NCI-H146 treated with DMSO at 0.1 percent for 48 hours (cell line): ENCODE measurements at regions not wholly inside any gene's neighbourhood (a gene's known extent, or its start where the extent isn't known, plus 50 kb on each side); places are given as distances from the start of the nearest gene placed in this dataset.

Source experiments
- DNase-seq: peaks from one replicate; lab custom pipeline; 2025; ENCODE audit not compliant: unreplicated experiment; lab: John Stamatoyannopoulos, UW

DNA sequence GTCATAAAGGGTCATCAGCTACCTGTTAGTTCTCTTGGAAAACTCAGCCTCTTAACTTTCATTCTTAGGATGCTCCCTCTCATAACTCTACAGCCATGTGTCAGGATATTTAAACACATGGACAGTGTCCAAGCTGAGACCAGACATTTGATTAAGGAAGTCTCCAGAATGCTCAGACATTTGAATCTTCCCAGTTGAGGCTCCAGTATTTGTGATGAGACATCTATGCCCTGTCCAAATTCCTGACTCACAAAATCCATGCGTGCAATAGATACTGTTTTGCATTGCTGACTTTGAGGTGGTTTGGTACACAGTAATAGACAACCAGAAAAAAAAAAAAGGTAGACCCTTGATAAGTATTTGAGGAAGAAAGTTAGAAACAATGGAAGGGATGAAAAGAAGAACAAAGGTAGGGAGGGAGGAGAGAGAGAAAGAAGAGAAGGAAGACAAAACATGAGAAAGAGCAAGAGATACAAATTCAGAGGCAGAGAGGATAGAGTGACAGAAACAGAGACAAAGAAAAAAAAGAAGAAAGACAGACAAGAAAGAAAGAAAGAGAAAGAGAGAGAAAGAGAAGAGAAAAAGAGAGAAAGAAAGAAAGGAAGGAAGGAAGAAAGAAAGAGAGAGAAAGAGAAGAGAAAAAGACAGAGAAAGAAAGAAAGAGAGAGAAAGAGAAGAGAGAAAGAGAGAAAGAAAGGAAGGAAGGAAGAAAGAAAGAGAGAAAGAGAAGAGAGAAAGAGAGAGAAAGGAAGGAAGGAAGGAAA is 275.5 kb upstream of the PRMT6 start:
- DNase-seq, result no peak

DNA sequence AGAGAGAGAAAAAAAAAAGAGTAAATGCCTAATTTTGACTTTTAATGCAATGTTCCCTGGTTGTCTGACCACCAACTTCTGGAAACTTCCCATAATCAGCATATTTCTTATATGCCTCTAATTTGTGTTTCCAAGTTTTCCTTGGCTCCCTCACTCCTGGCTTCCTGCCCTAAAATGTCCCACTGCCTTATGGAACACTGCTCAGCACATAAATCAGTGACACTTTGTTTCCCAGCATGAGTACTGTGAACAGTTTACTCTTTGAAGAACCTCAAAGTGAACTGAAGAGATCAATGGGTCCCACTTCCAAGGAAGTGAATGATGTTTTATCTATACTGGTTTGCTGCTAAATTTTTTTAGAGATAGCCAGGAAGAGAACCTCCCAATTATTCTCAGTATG is 271.3 kb upstream of the PRMT6 start:
- DNase-seq, result no peak

DNA sequence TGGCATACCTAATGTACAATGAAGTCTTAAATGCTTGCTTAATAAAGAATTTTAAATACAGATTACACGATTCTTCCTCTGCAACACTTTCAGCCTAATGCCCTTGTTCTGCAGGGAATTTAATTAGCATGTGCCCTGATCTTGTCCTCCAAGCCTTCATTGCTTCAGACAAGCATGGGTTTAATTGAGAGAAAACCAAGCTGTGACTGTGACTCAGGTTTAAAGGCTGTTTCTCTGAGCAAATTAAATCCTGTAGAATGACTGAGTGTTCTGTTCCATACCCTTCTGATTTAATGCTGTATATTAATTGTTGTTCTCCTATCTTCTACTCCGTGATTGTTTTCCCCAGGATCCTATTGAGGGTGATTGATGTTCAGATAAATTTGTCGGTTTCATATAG is 269.0 kb upstream of the PRMT6 start:
- DNase-seq, result no peak

DNA sequence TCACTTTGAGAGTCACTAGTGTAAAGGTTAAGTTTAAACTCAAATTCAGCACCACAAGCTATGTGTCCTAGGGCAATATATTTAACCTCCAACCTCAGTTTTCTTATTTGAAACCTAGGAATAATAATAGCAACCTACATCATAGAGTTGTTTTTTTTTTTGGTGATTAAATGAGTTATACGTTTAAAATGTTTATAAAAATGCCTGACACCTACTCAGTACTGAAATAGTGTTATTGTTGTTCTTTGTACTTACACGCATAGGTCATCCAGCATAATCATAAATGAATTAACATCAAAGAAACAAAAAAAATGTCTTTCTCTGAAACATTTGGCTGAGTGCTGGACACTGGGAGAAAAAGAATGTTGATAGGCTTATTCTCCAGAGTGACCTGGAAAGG is 266.8 kb upstream of the PRMT6 start:
- DNase-seq, result no peak

DNA sequence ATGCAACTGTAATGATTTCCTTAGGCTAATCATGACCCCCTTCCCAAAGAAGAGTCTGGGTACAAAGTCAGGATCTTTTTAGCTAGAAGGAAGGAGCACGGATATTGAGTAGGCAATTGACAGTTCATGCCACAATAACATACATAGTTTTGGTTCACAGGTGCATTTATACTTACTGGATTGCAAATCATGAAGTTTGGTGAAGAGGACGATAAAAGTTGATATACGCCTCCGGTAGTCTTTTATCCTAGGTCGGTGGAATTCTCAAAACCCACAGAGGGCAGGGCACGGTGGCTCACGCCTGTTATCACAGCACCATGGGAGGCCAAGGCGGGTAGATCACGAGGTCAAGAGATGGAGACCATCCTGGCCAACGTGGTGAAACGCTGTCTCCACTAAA is 265.4 kb upstream of the PRMT6 start:
- no peak for DNase-seq

DNA sequence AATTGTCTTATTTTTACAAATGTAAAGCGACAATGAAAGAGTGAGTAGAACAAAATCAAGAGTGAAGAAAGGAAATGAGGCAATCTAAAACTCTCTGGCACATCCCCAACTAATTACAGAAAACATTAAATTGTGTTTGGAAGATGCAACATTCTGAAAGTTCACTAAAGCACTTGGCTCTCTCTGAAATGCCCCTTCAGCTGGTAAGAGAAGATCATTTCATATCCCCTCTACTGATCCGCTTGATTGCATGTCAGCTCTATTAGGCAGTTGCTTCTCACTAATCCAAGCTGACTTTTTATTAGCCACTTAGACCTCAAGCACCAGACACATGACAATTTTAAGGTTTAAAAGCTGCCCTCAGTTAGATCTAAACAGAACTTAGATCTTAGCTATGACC is 262.8 kb upstream of the PRMT6 start:
- no peak for DNase-seq

DNA sequence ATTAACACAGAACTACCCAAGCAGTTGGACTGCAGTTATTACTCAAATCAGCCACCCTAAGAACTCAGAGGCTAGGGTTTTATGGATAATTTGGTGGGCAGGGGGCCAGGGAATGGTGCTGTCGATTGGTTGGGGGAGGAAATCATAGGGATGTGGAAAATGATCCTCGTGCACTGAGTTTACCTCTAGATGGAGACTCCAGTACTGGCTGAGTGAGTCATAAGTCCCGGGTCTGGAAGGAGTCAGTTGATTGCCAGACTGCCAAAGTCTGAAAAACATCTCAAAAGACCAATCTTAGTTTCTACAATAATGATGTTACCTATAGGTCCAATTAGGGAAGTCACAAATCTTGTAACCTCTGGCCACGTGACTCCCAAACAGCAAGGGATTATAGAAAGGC is 257.5 kb upstream of the PRMT6 start:
- no peak for DNase-seq

DNA sequence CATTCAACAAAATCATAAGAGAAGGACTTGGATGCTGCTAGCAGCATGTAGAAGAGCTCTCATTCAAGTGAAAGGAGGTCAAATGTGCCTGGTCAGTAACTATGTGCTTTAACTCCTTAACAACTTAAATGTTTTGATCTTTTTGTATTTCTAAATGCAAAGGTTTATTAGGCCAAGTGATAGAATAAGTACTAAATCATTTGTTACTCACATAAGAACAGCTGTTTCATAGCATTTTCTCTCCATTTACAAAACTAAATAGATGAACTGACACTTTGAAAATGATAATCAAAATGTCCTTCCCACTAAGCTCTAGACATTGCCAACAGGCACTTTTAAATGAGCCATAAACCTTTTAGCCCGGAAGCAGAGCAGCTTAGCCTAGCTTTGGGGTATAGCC is 254.3 kb upstream of the PRMT6 start:
- no peak for DNase-seq

DNA sequence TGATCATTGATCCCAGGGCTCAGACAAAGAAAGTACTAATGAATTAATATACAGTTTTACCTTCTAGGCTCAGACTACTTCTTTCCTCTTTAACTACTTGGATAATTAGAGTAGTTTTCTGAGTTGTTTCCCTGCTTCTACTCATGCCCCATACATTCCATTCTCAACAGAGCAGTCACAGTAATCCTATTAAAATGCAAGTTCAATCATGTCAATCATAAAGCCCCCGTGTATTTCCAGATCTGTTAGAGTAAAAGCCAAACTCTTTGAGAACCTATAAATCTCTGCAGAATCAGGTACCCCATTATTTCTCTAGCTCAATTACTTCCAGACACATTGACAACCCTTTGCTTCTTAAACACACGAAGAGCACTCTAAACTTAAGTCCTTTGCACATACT is 242.1 kb upstream of the PRMT6 start:
- no peak for DNase-seq

DNA sequence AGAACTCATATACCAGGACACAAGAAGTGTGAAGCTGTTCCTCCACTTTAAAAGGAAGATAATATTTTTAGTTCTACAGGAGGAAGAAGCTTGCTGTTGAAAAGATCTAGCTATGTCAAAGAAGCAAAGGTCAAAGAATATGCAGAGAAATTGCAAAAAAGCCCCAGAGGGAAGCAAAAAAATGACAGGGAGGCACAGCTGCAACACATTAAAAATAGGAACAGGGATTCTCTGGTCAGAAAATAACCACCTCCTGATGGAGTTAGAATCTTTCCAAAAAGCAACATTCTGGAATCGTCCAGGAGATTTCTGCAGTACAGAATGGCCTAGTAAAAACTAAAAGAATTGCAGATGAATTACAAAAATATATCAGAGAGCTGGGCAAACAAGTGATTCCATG is 238.9 kb upstream of the PRMT6 start:
- no peak for DNase-seq

DNA sequence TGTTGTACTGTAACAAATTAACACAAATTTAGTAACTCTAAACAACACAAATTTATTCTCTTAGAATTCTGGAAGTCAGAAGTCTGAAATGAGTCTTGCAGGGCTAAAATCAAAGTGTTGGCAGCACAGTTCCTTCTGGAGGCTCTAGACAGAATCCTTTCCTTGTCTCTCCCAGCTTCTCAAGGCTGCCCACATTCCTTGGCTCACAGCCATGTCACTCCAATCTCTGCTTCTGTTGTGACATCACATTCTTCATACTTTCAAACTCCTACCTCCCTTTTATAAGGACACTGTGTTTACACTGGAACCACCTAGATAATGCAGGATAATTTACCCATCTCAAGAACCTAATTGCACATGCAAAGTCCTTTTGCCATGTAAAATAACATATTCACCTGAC is 225.0 kb upstream of the PRMT6 start:
- DNase-seq, result no peak

DNA sequence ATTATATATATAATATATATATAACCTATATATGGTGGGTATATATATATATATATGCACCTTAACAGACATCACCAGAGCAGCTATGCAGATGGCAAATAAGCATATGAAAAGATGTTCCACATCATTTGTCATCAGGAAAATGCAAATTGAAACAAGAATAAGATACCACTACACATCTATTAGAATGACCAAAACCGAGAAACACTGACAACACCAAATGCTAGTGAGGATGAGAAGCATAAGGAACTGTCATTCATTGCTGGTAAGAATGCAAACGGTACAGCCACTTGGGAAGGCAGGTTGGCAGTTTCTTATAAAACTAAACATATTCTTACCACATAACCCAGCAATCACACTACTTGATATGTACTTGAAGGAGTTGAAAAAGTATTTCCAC is 219.8 kb upstream of the PRMT6 start:
- DNase-seq, result no peak

DNA sequence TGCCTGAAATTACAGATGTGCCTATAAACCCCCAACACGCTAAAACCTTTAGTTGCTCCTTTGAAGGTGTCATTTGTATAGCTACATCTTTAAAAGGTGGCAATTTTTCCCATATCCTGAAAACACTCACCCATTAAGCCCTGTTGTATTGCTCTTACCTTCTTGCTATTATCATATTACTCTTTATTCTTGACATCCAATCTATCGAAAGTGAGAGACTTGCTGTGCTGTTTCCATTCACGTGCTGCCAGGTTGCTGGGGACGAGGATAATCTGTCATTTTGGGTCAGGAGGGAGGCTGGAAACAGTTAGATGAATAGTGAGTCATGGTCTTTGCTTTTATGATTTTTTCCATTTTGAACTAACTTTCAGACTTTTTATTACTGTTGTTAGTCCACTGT is 213.0 kb upstream of the PRMT6 start:
- no peak for DNase-seq

DNA sequence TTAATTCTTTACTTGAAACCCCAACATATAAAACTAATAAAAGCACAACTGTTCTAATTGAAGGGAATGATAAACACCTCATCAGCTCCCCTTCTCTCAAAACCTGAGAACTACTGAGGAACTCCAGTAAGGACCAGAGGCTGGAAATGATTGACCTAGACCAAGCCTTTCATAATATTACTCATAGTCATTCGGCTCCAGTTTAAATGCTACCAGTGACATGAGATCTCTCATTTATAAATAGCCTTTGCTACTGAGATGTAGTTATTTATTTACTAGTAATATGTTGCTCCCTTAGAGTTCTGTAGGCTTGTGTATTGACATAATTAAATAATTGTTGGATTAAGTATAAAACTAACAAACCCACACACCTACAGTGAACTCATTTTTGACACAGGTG is 209.8 kb upstream of the PRMT6 start:
- DNase-seq, result no peak

DNA sequence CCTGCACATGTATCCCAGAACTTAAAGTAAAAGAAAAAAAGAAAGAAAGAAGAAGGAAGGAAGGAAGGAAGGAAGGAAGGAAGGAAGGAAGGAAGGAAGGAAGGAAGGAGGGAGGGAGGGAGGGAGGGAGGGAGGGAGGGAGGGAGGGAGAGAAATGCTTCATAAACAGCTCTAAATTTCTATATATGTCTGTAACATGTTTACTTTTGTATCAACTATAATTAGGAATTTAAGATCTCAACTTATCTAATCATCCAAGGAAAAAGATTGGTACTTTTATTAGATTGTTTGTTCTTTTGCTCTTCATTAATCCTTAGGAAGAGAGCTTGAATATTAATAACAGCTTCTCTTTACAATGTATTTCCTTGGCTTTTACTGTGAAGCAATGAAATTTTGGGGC is 195.4 kb upstream of the PRMT6 start:
- no peak for DNase-seq

DNA sequence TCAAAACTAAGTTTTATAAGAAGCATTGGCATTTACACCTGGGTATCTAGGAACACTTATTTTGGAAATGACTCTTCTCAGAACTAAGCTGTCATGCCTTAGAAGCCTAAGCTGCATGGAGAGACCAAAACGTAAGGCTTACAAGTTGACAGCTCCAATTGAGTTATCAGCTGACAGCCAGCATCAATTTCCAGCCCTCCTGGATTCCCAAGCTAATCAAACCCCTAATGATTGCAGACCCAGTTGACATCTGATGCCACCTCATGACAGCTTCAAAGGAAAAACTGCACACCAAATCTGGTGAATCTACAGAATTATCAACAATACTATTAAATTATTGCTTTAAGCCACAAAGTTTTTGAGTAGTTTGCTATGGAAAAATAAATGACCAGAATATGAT is 187.6 kb upstream of the PRMT6 start:
- no peak for DNase-seq

DNA sequence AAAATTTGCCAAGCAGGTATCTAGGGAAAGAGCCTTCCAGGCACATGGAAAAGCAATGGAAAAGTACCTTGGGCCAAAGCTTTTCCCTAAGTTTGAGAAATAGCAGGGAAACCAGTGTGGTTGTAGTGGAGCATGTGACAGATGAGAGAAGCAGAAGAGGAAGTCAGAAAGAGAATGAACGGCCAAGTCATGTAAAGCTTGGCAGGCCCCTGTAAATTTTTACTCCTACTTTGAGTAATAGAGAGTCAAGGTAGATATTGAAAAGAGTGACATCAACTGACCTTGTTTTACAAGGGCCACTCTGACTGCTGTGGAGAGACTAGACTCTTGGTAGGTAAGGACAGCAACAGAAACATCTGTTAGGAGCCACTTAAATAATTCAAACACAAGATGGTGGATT is 180.9 kb upstream of the PRMT6 start:
- DNase-seq, result no peak

DNA sequence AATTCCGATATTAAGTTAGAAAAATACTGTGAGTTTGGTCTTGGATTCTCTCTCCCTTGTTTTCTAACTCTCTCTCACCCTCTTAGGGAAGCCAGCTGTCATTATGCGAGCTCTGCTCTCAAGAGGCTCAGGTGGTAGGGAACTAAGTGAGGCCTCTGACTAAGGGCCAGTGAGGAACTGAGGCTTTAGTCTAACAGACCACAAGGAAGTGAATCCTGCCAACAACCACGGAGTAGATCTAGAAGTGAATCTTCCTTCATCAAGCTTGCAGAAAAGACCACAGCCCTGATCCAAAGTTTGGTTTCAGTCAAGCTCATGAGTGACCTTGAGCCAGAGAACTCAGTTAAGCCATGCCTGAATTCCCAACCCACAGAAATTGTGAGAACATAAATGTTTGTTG is 180.1 kb upstream of the PRMT6 start:
- DNase-seq, result no peak

DNA sequence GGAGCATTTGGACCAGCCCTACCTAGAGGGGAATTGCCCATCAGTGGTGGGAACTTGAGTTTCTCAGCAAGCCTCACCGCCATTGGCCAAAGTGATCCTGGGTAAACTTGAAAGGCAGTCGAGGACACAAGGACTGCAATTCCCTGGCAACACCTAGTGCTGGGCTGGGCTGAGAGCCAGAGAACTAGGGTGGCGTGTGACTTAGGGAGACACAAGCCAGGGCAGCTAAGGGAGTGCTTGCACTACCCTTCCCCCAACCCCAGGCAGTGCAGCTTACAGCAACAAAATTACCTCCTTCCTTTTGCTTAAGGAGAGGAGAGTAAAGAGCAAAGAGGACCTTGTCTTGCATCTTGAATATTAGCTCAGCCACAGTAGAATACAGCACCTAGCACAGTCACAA is 176.9 kb upstream of the PRMT6 start:
- DNase-seq, result no peak

DNA sequence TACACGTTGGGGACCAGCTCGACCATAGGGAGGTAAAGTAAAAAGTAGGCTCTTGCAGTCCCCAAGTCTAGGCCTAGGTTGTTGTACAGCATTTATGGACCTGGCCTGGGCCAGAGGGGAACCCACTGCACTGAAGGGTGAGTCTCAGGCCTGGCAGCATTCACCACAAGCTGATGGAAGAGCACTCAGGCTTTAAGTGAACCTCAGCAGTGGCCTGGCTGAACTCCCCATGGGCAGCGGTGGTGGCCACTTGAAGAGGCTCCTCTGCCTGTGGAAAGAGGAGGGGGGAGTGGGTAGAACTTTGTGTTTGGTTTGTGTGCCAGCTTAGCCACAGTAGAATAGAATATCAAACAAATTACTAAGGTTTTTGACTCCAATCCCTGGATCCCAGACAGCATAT is 176.2 kb upstream of the PRMT6 start:
- no peak for DNase-seq

DNA sequence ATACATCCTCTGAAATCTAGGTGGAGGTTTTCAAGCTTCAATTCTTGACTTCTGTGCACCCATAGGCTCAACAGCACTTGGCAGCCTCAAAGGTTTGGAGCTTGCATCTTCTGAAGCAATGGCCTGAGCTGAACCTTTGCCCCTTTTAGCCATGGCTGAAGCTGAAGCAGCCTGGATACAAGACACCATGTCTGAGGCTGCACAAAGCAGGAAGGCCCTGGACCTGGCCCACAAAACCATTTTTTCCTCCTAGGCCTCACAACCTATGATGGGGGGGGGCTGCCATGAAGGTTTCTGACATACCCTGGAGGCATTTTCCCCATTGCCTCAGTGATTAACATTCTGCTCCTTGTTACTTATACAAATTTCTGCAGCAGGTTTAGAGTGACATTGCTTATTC is 173.3 kb upstream of the PRMT6 start:
- no peak for DNase-seq

DNA sequence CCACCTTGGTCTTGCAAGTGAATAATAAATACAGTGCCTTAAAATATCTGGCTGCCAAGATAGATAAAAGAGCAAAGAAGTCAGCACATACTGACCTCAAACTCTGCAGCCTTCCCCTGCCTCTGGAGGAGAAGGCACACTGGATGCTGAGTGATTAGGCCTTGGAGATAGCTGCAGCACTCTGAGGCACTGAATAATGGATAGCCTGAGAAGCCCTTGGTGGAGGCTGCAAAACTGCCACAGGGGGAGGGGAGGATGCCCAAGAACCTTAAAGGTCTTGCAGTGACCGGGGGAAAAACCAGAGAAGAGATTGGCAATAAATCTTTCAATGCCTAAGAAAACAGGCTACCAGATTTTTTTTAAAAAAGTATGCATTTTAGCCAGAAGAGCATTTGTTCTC is 167.4 kb upstream of the PRMT6 start:
- no peak for DNase-seq

DNA sequence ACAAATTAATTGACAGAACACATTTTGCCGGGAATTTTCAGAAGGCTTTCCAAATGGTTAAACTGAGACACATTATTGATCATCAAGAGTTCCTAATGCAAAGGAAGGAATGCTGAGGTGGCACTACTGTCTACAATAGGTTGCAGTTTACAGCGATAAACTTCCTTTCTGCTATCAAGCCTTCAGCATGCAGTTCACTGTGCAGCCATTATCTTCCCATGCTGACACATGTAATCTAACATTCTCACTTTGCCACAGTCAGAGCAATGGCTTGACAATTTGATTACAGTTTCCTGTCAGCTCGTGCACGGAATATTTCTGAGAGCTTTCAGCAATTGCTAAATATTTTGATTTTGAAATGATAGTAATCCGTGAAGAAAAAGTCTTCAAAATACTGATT is 166.9 kb upstream of the PRMT6 start:
- DNase-seq, result no peak

DNA sequence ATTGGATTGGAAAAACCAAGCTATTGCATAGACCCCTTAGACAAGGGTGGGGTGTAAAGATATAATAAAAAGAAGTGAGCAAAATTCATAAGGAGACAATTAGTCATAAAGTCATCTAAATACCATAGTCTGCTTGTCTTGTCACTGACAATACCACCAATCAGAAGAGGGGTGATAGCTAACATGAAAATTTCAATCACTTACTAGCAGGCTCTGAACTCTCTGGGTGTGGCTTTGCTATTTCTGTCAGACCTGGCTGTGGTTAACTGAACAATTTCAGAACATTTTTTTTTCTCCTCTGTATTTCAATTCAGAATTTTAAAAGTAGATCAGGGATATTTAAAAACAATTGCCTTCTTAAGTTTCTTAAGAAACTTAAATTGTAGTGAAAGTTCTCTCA is 158.5 kb upstream of the PRMT6 start:
- DNase-seq, result no peak
